IPS DF 19.7 (cell line): ENCODE measurements at regions not wholly inside any gene's neighbourhood (a gene's known extent, or its start where the extent isn't known, plus 50 kb on each side); places are given as distances from the start of the nearest gene placed in this dataset.
"Not testable (repeated sequence)": the region's sequence is repeated elsewhere in the genome, so short reads cannot be mapped to it uniquely, and the experiment has no call there.

Experiments
- DNase-seq: peaks from one replicate; pipeline ENCODE4 v3.0.0-alpha.2; 2013; ENCODE audit warnings: low read depth, low spot score

DNA sequence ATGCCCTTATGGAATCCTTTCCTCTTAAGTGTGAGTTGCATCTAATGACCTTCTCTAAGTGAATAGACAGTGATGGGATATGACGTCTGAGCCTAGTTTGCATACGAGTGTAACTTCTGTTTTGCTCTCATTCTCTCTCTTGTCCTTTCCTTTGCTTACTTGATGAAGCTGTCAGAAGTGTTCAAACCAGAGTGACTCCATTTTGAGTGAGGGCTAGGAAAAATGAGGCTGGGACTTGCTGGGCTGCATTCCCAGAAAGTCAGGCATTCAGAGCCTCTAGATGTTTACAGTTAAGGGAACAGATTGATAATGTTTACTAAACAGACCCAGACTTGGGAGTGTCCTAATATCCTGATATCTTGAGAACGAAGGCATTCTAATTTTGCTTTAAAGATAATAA is 311.2 kb upstream of the SOX4 start:
- not testable (repeated sequence) for DNase-seq

DNA sequence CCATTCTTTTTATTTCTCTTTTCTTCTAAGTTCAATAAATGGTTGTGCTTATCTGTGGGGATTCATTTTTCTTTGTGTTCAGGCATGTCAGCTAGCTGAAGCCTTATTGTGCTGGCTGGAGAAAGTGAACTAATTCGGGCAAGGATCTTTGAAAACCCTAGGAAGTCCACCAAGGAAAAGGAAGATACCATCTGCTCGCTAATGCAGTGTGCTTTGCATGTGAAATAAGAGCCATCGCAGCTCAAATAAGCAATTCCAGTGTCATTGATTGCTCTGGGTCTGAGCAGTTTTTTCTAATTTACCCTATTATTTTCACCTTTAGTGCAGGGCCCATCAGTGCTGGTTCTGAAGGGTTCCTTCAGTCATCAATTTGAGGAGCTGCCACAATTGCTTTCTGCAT is 309.4 kb upstream of the SOX4 start:
- DNase-seq = no peak

GRCh38 chr6:21284706-21285105 is 308.8 kb upstream of the SOX4 start:
- no peak for DNase-seq

GRCh38 chr6:21294144-21294543 is 299.4 kb upstream of the SOX4 start:
- no peak for DNase-seq

DNA sequence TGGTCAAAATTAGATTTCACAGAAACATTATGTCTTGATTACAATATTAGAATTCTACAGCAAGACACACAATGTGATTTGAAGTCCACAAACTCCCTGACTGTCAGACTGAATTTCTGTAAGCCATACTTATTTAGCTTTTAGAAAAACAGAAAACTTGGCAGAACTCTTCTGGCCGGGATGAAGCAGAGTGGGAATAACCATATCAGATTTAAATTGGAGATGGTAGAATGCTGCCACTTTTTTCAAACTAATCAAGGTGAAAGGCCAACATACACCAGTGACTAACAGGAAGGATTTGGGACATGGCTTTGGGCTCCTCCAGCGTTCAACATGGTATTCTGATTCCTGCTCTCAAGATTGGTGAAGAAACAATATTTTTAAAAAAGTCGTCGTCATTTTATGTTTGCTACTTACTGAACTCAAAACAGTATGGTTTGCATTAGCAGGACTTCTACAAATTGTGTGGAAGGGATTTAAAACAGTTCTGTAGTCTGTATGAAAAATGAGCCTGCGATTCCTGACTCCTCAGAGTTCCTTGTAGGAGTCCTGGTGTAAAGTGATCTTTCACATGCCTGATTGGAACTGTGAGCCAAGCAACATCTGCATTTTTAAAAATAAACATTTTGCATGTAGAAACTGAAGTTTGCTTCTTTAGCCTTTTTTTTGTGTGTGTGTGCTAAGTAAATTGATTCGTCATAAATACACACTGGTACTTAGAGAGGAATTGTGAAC is 297.9 kb upstream of the SOX4 start:
- DNase-seq = no peak

DNA sequence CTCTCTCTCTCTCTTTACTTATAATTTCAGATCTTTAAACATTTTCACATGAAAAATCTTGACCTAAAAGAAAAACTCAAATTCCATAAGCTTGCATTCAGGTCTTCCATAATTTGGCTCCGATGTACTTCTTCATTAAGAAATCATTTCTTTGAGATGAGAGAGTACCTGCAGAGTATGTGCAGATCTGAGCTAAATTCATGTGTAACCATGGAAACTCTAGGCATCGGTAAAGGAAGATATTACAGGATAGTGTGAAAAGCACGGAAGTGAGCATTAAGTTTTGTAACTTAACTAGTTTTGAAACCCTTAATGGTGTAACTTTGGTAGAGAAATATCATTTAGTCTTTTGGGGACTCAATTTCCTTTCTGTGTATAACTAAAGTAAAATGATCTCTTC is 295.9 kb upstream of the SOX4 start:
- DNase-seq = no peak

- DNase-seq = no peak
These were observed 294.3 kb upstream of the SOX4 start for GRCh38 chr6:21299216-21299615.

GRCh38 chr6:21300439-21300838 is 293.1 kb upstream of the SOX4 start:
- DNase-seq = no peak

- DNase-seq = no peak
These were observed 287.6 kb upstream of the SOX4 start for GRCh38 chr6:21305893-21306332.

DNA sequence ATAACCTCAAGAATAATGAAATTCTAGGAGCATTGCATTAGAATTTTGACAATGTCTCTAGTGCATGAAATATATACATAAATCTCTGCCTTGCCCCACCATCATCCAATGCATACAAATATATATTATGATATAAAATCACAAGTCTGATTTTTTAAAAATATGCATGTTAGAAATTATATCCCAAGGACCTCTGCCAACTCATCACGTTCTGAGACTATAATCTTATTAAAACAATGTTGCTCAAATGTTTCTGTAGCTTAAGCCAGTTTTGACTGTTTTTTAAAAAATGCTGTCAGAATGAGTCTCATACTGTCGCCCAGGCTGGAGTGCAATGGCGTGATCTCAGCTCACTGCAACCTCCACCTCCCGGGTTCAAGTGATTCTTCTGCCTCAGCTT is 287.0 kb upstream of the SOX4 start:
- DNase-seq = no peak

GRCh38 chr6:21309807-21310221 is 283.7 kb upstream of the SOX4 start:
- no peak for DNase-seq

DNA sequence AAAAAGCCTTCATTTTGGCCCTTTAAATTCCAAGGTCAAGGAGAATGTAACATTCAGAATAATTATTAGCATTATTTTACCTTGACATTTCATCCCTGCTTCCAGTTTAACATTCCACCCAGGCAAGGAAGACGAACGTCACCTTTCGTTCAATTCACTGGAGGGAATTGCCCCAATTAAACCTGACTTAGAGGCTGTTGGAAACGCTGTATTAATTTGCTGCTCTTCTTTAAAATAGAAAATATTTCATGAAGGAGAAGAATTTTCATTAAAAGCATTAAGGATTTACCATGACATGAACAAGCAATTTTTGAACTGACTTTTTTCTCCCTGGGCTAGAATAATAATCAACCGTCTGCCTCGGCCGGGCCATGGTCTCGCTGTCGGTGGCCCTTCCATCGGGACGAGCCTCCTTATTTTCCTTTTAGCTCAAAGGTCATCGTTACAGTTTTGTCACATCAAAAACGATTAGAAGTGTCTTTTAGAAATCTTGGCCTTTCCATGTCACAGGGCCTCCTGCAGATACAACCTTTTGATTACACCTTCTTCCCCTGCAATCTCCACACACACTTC is 282.9 kb upstream of the SOX4 start:
- DNase-seq = no peak

DNA sequence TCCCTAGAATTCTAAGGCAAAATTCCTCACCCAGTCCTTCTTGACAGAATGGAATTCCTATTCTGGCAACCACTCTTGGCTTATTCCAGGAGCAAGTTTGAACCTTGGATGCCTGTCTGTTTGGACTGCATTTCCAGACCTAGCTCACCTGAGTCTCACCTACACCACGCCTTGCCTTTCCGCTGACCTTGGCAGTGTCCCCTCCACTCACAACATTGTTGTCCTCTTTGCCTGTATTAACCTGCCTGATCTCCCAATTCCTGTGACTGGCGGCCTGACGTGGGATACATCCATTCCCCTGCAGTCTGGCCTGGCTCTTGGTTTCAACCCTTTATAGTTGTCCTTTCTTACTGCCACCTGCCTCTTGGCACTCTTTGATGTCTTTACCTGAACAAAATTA is 281.4 kb upstream of the SOX4 start:
- no peak for DNase-seq

GRCh38 chr6:21317642-21318041 is 275.9 kb upstream of the SOX4 start:
- no peak for DNase-seq

DNA sequence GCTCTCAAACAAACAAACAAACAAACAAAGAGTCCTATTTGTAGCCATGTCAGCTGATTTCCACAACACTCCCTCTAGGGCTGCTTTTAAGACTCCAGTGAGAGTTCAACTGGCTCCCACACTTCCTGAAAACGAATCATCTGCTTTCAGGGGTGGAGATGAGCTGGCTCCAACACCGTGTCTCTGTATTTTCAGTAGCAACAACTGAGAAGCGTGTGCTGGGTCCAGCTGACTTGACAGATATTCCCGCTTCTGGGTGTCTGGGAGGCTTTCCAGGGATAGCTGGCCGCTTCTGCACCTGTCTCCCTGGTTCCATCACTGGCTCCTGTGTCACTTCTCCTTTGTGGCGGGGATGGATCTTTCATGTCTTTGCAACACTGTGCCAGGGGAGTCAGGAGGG is 272.5 kb upstream of the SOX4 start:
- no peak for DNase-seq

GRCh38 chr6:21321531-21321930 is 272.0 kb upstream of the SOX4 start:
- no peak for DNase-seq

DNA sequence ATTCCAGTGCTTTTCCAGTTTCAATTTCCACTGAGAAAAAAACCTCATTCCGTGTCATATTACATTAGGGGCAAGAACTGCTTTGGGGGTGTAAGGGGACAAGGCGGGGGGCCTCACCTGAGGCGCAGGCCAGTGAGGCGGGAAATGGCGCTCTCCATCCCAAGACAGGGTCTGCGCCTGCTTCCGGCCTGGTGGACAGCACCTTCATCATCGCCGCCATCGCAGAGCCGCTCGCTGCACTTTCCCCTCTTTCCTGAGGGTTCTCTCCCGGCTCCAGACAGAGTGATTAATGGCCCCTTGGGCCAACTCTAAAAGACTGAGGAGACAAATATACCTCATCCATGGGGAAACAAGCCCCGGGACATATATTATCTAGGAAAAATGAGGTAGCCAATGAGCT is 270.0 kb upstream of the SOX4 start:
- DNase-seq = no peak

DNA sequence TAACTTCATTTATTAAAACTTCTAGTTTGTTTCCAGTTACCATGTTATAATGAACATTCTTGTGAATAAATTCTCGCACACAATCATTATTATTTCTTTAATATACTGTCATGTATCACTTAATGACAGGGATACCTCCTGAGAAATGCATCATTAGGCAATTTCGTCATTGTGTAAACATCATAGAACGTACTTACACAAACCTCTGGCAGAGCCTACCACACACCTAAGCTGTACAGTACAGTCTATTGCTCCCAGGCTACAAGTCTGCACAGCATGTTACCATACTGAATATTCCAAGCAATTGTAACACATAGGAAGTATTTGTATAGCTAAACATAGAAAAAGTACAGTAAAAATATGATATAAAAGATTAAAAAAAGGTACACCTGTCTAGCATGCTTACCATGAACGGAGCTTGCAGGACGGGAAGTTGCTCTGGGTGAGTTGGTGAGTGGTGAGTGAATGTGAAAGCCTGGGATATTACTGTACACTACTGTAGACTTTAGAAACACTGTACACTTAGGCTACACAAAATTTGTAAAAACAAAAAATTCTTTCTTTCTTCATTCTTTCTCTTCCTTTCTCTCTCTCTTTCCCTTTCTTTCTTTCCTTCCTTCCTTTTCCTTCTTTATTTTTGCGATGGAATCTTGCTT is 268.2 kb upstream of the SOX4 start:
- DNase-seq = no peak

DNA sequence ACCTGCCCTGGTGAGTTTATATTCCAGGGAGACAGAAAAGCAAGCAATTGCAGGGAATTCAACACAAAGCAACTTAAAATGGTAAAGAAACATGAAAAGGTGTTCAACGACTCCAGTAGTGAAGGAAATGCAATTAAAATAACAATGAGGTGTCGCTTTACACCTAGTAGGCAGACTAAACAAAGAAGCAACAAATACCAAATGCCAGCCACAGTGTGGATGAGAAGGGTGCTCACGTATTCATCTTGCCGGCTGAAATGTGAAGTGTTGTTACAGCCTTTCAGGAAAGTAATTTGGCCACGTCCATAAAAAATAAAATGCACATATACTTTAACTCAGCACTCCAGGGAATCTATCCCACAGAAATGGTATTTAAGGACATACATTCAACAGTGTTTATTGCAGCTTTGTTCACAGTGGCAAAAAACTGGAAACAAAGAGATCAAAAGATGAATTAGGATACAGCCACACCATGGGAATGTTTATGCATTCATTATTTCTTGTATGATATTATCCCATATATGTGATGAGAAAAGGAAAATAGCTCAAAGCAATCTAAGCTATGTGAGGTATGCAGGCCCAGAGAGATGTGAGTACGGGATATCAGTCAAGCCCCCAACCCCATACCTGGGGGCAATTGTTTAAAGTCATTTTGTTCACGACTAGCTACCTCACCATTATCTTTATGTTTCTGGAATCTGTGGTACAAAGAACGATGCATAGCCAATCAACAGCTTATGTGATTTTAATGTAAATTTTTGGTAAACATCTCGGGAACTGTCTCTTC is 266.0 kb upstream of the SOX4 start:
- DNase-seq = peak; percentile 64

DNA sequence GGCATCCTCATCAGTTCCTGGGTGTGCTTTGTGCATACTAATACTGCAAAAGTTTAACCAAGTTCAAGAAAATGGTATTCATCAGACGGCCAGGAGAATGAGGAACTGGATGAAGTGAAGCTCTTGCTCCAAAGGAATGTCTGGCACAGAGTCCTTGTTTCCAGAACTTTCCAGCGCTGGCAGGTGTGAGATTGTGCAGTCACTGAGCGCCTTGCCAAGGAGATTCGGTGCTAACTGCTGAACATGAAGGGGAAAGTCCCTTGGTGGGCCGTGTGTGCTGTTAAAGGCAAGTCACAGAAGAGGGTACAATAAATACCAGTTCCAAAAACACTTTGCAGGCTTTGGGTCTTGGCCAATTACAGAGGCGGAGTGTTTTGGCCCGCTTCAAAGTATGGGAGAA is 262.3 kb upstream of the SOX4 start:
- no peak for DNase-seq

- DNase-seq = no peak
These were observed 261.5 kb upstream of the SOX4 start for GRCh38 chr6:21332077-21332476.

DNA sequence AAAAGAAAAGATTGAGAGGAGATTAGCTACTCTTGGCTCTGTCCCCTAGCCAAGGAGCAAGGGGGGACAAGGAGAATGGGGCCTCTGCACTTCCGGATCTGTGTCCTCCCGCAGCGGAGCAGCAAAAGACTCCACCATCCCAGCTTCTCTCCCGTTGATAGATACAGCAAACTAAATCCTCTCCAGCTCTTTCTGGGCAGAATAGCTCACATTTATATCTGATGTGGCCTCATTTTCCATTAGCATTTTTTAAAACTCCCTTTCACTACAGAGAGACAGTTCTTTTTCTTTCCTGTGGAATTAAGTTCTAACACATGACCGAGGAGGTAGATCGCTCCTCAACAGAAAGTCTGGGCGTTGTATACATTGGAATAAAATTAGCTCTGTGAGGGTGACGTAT is 260.9 kb upstream of the SOX4 start:
- DNase-seq = no peak
